ENCODE measurements at regions not wholly inside any gene's neighbourhood (a gene's known extent, or its start where the extent isn't known, plus 50 kb on each side); places are given as distances from the start of the nearest gene placed in this dataset.
"Not testable (repeated sequence)": the region's sequence is repeated elsewhere in the genome, so short reads cannot be mapped to it uniquely, and the experiment has no call there.

DNA sequence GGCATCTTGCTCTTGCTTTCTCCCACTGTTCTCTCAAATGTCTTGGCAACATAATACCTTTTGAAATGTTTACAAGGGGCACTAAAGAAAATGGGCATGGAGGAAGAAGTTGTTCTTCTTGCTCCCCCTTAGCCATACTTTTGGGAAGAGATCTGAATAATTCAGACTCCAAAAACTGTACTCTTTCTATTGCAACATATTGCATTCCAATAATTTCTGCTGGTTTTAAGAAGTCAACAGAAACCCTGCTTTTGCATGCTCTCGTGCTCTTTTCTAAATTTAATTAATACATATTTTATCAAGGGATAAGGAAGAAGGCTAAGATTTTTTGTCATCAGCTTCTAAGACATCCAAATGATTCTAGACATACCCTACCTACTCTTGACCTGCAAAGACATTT, 409.9 kb upstream of the SOX5 start:
- DNase-seq, result no peak

GRCh38 chr12:24356240-24356804, 406.9 kb upstream of the SOX5 start:
- DNase-seq, result no peak

DNA sequence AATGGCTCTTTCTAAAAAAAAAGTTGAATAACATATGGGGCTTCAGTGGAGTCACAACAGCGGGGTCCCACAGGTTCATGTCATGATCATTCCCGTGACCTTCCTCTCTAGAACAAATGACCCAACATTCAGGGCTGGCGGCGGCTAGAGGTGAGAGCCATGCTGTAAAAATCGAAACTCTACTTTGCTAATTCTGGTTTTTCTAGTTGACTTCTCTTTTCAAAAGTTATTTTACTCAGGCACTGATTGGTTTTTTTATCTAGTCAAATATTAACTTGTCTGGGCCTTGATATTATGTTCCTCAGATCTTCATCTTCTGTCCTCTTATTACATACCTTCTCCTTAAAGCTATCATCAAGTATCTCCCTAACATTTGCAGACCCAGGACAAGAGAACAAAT, 402.9 kb upstream of the SOX5 start:
- no peak for DNase-seq

DNA sequence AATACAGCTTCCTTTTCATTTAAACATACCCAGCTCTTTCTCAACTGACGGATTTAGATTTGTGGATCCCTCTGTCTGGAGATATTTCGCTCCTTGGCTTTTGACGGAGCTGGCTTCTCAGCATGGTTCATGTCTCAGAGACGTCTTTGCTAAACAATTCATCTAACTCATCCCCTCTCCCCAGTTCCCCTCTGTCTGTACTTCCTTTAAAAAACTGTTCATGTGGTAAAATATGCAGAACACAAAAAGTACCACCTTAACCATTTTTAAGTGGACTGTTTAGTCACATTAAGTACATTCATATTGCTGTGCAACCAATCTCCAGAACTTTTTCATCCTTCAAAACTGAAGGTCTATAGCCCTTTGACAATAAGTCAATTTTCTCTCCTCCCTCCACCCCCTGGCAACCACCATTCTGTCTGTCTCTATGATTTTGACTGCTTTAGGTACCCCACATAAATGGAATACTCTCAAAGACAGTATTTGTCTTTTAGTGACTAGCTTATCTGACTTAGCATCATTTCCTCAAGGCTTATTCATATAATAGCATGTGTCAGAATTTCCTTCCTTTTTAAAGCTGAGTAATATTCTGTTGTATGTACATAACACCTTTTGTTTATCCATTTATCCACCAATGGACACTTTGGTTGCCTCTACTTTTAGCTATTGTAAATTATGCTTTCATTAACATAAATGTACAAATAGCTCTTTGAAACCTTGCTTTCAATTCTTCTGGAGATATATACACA, 399.8 kb upstream of the SOX5 start:
- no peak for DNase-seq

DNA sequence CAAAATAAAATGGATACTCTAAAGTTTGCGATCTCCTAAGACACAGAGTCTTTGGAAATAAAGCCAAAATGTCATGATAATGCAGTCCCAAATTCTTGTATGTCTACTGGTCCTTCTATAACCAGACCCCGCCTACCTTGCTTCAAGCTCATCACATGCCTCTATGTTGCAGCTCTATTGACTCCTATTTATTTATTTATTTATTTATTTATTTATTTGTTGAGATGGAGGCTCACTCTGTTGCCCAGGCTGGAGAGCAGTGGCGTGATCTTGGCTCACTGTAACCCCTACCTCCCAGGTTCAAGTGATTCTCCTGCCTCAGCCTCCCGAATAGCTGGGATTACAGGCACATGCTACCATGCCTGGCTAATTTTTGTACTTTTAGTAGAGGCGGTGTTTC, 398.7 kb upstream of the SOX5 start:
- DNase-seq, result not testable (repeated sequence)

GRCh38 chr12:24328261-24328660, 378.8 kb upstream of the SOX5 start:
- no peak for DNase-seq

DNA sequence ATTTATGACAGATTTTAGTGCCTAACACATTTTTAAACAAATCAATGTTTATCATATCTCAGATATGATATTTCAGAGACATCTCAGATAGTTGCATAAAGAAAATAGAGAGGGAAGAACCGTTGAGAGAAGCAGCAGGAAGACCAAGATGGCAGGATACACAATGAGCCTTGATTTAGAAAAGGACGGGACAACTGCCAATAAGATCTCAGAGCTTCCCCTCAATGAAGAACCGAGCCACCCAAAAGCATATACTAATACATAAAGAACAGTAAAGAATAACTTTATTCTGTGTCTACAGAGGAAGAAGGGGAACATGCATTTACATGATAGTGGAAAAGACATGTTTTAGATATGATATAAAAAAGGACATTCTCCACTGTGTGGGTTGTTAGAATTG, 375.9 kb upstream of the SOX5 start:
- DNase-seq, result no peak

DNA sequence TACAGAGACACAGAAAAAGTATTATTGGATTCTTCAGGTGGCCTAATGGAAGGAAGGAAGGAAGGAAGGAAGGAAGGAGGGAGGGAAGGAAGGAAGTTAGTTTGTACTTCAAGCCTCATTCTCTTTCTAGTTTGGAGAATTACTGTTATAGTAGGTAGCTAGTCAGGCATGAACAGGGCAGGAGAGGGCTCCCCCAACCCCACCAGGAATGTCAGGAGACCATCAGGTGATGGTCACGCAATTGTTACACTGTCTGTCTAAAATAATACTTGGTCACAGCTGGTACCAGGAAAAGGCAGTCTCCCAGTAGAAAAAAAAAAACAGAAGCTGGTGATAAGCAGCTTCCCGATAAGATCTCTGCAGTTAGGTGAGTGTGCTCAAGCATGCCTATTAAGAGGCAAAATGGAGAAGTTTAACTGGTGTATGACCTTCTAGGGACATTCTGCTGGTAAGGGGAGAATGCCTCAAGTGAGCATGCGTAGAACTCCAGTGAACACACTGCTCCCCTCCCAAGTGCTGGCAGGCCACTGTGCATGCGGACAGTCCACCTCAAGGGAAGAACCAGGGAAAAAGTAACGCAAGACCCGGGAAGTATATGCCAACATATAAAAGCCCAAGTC, 358.4 kb upstream of the SOX5 start:
- DNase-seq, result no peak

- no peak for DNase-seq
Observed at GRCh38 chr12:24307153-24307552, 357.7 kb upstream of the SOX5 start.

- DNase-seq, result no peak
Observed at GRCh38 chr12:24306001-24306400, 356.5 kb upstream of the SOX5 start.

GRCh38 chr12:24304285-24304684, 354.8 kb upstream of the SOX5 start:
- no peak for DNase-seq

GRCh38 chr12:24302708-24303107, 353.2 kb upstream of the SOX5 start:
- no peak for DNase-seq

- no peak for DNase-seq
Observed at GRCh38 chr12:24297516-24297915, 348.0 kb upstream of the SOX5 start.

- DNase-seq, result no peak
Observed at GRCh38 chr12:24293549-24293948, 344.1 kb upstream of the SOX5 start.

- no peak for DNase-seq
Observed at GRCh38 chr12:24287963-24288362, 338.5 kb upstream of the SOX5 start.

DNA sequence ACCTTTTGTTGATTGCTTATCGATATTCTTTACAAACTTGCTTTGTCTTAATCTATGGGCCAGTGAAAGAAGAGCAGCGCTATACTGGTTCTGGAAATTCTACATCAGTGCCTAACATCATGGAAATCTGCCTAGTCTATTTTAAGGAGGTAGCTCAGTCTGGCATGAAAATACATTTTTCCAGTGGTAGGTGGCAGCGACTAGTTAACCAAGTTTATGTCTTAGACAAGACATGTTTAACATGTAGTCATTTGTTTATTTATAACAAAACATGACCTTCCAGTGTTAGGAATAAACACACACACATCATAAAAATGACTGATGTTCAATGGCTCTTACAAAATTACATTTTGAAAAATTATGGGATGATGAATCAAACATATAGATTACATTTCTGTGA, 336.0 kb upstream of the SOX5 start:
- DNase-seq, result no peak

GRCh38 chr12:24281341-24281740, 331.9 kb upstream of the SOX5 start:
- no peak for DNase-seq

GRCh38 chr12:24280056-24280842, 330.8 kb upstream of the SOX5 start:
- DNase-seq, result no peak

- DNase-seq, result no peak
Observed at GRCh38 chr12:24278832-24279231, 329.4 kb upstream of the SOX5 start.

DNA sequence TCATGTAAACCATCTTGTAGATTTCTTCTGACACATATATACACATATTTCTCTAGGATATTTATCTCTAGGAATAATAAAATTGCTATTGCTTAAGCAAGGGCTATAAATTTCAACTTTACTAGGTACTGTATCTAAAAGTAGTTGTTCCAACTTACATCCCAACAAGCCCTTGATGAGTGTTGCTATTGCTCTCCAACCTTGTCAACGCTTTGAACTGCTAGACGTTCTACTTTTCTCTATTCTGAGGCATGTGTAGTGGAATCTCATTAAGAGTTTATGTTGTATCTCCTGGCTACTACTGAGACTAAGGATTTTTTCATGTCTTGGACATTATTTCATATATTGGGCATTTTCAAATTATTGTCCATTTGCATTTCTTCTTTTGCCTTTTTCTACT, 321.5 kb upstream of the SOX5 start:
- no peak for DNase-seq

DNA sequence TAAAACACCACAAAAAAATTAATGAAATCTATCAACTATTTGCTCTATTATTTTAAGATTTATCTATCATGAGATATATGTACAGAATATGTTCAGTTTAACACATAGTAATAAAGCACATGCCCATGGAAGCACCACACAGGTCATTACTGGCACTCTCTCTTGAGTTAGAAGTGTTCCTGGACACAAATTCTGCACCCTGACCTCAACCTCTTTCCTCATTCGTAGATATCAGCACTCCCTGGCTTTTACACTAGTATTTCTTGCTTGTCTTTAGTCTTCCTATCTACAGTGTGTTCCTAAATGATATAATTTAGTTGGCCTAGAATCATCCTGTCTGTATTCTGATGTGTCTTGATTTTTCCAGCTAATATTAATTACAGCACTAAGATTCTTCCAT, 321.0 kb upstream of the SOX5 start:
- no peak for DNase-seq

DNA sequence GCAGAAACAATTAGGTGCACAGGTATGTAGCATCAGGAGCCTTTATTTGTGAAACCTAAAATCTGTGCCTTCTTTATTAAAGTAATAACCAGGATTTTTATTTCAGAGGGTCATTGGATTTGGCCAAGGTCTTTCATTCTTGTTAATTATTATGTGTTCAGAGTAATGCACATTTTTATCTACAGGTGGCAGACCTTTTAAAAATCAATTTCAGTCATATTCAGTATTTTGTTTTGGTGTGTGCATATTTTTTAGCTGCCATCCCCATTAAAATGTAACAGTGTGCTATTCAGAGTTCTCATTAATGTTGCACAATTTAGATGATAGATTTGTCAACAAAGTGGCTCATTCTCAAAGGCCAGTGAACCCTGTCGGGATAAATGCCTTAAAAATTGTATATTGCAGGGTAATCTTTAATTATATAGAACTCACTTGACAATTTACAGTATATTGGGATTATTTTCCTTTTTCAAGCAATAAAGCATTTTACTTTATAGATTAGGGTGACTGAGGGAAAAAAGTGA, 319.3 kb upstream of the SOX5 start:
- DNase-seq, result no peak

GRCh38 chr12:24266982-24267381, 317.5 kb upstream of the SOX5 start:
- no peak for DNase-seq
